HG03103 (cell line): ENCODE measurements at regions not wholly inside any gene's neighbourhood (a gene's known extent, or its start where the extent isn't known, plus 50 kb on each side); places are given as distances from the start of the nearest gene placed in this dataset.
"Not testable (repeated sequence)": the region's sequence is repeated elsewhere in the genome, so short reads cannot be mapped to it uniquely, and the experiment has no call there.

Experiments used
- ATAC-seq: cut with Tn5 transposase; IDR thresholded peaks from one replicate; pipeline ENCODE4 v1.9.1; 2021; ENCODE audit warnings: low read depth; ENCODE audit not compliant: unreplicated experiment

GRCh38 chr21:10400622-10401361 lies 120.6 kb upstream of the TPTE start:
- not testable (repeated sequence) for ATAC-seq

- not testable (repeated sequence) for ATAC-seq
Measured at GRCh38 chr21:10402461-10402860, 118.9 kb upstream of the TPTE start.

- ATAC-seq: not testable (repeated sequence)
Measured at GRCh38 chr21:10405331-10405730, 116.1 kb upstream of the TPTE start.

DNA sequence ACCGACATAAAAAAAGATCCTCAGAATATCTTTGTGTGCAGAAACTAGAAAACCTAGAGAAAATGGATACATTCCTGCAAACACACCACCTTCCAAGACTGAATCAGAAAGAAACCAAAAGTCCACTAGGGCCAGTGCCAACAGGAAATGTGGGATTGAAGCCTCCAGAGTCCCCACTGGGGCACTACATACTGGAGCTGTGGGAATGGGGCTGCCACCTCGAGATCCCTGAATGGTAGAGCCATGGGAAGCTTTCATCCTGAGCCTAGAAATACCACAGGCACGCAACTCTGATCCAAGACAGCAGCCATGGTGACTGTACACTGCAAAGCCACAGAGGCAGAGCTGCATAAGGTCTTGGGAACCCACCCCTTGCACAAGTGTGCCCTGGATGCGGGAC lies 111.6 kb upstream of the TPTE start:
- not testable (repeated sequence) for ATAC-seq

DNA sequence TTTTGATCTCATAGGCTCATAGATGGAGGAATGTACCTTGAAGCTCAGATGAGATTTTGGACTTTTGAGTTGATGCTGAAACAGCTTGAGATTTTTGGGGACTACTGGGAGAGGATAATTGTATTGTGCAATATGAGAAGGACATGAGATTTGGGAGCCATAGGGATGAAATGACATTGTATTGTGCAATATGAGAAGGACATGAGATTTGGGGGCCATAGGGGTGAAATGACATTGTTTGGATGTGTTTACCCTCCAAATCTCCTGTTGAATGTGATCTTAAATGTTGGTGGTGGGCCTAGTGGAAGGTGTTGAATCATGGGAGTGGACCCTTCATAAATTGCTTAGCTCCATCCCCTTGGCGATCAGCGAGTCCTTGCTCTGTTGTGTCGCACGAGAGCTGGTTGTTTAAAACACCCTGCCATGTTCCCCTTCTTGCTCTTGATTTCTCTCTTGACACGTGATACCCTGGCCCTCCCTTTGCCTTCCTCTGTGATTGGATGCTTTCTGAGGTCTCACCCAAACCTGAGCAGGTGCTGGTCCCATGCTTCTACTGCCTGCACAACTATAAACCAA lies 110.9 kb upstream of the TPTE start:
- not testable (repeated sequence) for ATAC-seq

DNA sequence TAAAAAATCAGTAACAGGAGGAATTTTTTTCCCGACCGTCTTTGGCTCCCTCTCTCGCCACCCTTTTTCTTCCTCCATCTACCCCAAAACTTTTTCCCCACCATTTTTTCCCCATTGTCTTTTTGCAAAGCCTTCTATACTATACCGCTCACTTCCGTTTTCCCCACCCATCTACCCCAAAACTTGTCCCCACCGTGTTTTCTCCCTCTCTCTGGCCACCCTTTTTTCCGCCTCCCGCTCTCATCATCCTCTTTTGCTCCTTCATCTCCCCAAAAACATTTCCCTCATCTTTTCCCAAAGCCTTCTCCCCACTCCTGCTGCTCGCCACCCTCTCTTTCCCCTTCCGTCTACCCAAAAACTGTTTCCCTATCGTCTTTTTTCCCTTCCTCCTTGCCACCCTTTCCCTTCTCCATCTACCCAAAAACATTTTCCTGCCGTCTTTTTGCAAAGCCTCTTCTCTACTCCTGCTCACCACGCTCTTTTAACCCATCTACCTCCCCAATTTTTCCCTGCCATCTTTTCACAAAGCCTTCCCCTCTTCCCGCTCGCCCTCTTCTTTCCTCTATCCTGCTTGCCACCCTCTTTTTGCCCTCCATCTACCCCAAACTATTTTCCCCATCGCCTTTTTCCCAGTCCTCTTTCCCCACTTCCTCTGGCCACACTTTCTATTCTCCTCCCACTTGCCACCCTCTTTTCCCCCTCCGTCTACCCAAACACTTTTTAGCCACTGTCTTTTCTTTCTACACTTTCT lies 109.4 kb upstream of the TPTE start:
- ATAC-seq: not testable (repeated sequence)

DNA sequence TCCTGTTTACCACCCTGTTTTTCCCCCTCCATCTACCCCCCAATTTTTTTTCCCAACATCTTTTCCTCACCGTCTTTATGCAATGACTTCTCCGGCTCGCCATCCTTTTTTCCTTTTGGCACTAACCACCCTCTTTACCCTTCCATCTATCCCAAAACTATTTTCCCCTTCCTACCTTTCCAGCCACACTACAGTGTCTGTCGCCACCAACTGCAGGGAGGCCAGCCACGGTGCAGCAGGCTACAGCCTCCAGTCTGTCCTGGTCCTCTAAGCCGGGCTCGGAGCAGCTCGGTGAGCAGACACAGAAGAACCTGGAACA lies 108.5 kb upstream of the TPTE start:
- ATAC-seq: not testable (repeated sequence)

DNA sequence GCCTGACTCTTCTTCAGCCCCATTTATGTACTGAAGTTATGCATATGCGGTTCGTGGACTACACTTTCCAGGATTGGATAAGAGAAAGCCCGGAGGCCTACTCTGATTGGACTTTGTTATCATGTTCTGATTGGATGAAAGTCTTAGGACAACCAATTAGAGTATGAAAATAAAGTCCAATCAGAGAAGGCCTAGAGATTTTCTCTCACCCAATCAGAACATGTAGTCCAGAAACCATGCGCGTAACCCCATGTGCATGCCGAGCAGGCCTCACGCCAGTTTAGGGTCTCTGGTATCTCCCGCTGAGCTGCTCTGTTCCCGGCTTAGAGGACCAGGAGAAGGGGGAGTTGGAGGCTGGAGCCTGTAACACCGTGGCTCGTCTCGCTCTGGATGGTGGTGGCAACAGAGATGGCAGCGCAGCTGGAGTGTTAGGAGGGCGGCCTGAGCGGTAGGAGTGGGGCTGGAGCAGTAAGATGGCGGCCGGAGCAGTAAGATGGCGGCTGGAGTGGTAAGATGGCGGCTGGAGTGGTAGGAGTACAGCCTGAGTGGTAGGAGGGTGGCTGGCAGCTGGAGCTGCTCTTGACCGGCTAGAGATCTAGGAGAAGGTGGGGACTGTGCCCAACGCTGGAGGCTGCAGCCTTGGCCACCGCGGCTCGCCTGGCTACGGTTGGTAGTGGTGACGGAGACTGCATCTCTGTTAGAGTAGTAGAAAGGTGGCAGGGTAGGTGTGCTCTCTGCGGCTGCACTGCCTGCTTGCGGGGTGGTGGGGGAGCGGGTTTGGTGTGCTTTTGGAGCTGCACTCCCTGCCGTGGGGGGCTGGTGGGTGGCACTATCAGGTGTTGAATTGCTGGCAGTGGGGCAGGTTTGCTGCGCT lies 107.9 kb upstream of the TPTE start:
- not testable (repeated sequence) for ATAC-seq

DNA sequence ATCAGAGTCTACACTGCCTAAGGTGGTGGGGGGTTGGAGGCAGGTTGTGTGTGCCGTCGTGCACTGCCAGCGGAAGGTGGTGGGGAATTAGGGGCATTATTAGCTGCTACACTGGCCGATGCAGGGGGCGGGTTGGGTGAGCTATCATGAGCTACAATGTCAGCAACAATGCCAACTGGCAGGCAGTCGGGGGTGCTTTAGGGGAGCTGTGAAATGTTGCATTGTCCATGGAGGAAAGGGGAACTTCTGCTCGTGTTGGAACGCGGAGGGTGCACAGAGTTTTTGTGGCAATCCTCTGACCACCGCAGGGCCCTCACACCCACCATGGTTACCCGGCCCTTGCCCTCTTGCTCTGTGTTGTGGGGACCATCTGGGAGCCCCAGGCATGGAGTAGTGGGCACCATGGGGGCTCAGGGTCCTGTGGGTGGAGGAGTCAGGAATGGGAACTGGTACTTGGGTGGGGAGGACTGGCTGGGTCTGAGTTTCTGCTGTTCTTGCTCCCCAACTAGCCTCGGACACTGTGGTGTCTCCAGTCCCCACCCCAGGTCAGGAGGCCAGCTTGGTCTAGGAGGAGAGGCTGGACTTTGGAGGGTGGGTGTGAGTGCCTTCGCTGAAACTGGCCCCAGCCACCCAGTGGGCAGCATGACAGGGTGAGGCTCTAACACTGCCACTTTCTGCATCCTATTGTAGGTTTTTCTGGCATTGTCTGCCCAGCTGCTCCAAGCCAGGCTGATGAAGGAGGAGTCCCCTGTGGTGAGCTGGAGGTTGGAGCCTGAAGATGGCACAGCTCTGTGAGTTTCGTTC lies 107.1 kb upstream of the TPTE start:
- ATAC-seq: not testable (repeated sequence)

- ATAC-seq: not testable (repeated sequence)
Measured at GRCh38 chr21:10414925-10415254, 106.5 kb upstream of the TPTE start.

GRCh38 chr21:10415456-10415855 lies 105.9 kb upstream of the TPTE start:
- ATAC-seq: not testable (repeated sequence)

GRCh38 chr21:10415859-10416258 lies 105.5 kb upstream of the TPTE start:
- ATAC-seq: not testable (repeated sequence)

DNA sequence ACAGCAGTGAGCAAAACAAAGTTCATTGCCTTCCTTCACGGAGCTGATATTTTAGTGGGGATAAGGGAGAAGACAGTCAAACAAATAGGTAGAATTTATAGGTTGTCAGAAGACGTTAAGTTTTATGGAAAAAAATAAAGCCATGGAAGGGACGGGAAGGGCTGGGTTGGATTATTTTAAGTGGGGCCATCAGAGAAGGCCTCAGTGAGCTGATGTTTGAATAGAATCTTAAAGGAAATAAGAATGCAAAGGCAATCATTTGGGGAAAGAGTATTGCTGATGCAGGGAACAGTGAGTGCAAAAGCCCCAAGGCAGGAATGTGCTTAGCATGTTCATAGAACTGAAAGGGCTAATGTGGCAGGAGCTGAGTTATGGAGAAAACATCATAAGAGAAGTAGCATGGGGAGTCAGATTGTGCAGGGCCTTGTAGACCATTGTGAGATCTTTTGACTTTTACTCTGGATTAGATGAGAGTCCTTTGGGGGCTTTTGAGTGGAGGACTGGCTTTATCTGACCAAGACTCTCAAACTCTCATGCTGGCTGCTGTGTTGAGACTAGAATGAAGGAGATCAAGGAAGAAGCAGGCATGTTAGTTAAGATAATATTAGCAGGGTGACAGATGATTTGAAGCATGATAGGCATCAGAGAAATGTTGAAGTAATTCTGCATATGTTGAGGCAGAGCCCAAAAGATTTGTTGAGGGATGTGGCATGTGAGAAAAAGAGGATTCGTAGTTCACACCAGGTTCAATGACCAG lies 104.5 kb upstream of the TPTE start:
- not testable (repeated sequence) for ATAC-seq

GRCh38 chr21:10417551-10418002 lies 103.8 kb upstream of the TPTE start:
- not testable (repeated sequence) for ATAC-seq

DNA sequence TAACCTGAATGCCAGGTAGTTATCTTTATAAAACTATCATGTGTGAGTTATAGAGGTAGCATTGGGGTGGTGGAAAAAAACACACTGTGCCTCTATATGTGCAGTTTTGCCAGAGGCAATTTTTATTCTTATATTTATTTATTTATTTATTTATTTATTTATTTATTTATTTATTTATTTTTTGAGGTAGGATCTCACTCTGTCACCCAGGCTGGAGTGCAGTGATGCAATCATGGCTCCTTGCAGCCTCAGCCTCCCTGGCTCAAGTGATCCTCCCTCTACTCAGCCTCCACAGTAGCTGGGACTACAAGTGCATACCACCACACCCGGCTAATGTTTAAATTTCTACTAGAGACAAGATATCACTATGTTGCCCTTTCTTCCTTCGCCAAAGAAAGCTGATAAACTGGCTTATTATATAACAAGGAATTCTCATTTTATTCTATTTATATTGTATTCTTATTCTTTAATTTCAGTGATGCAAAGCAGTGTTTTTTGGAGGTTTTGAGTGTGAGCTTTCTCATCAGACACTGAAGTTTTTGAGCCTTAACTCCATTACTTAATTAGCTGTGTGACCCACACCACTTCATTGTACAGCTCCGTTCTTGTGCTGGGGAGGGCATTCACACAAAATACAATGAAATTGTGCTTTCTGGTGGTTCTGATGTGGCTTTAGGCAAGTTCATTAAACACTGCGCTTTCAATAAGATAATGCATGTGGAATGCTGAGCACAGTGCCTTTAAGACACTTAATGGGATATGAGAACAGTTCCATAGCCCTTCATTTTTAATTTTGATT lies 102.9 kb upstream of the TPTE start:
- ATAC-seq: not testable (repeated sequence)

GRCh38 chr21:10421199-10421598 lies 100.2 kb upstream of the TPTE start:
- not testable (repeated sequence) for ATAC-seq

GRCh38 chr21:10421601-10422000 lies 99.8 kb upstream of the TPTE start:
- not testable (repeated sequence) for ATAC-seq
